ENCODE measurements at regions not wholly inside any gene's neighbourhood (a gene's known extent, or its start where the extent isn't known, plus 50 kb on each side); places are given as distances from the start of the nearest gene placed in this dataset.

GRCh38 chr3:99503350-99503749 is 135.0 kb upstream of the COL8A1 start:
- no peak for TF ChIP-seq CTCF (conservative IDR thresholded peaks at IDR 0.05)
- H3K14ac ChIP-seq (ENCODE audit: insufficient read depth, low read length): no peak overlapping the region
- no peak overlapping the region for H2BK5ac ChIP-seq (ENCODE audit: insufficient read length, low read length)
- Mint-ChIP-seq H3K9me3 (no peaks in the 10 kb centered on the region), H3K36me3 (ENCODE audit: insufficient read depth in 1 of 3, low read depth in 3 of 3) (no peaks in the 10 kb centered on the region), H3K27ac (no peak overlapping the region), H3K27me3 (ENCODE audit: low read depth) (no peaks in the 10 kb centered on the region), H3K4me1 (no peaks in the 10 kb centered on the region), H3K4me3 (no peak overlapping the region)
- H3K27me3 ChIP-seq (ENCODE audit: insufficient read depth, low read length): no peaks in the 10 kb centered on the region
- H3K4me2 ChIP-seq (ENCODE audit: insufficient read depth, insufficient read length, low read length): no peak overlapping the region
- H2BK12ac ChIP-seq (ENCODE audit: insufficient read length, low read depth, low read length): no peak overlapping the region
- H3K9me3 ChIP-seq (ENCODE audit: control insufficient read depth, low read depth, low read length): no peaks in the 10 kb centered on the region
- H2BK15ac ChIP-seq (ENCODE audit: low read depth, low read length): no peak overlapping the region
- H2BK20ac ChIP-seq (ENCODE audit: low read depth, low read length, poor library complexity, severe bottlenecking): no peak overlapping the region
- H3K79me2 ChIP-seq (ENCODE audit: insufficient read depth, low read length): no peaks in the 10 kb centered on the region
- H4K5ac ChIP-seq (ENCODE audit: insufficient read length, low read depth, low read length): no peak overlapping the region
- no peaks in the 10 kb centered on the region for H4K20me1 ChIP-seq (ENCODE audit: control insufficient read depth, insufficient read depth, insufficient read length)
- no peak overlapping the region for H3K18ac ChIP-seq (ENCODE audit: insufficient read length, low read depth, low read length)
- no peak overlapping the region for H2BK120ac ChIP-seq (ENCODE audit: low read depth, low read length, poor library complexity, severe bottlenecking)
- H2AFZ ChIP-seq (ENCODE audit: low read length): no peak overlapping the region
- no peaks in the 10 kb centered on the region for H3K79me1 ChIP-seq (ENCODE audit: insufficient read depth, low read depth, low read length, poor library complexity, severe bottlenecking)
- no peak overlapping the region for H3K4ac ChIP-seq (ENCODE audit: low read depth, low read length)
- H3K9ac ChIP-seq (ENCODE audit: extremely low read depth, insufficient read length, low read length): no peak overlapping the region
- no peak overlapping the region for H3K56ac ChIP-seq (ENCODE audit: insufficient read length, low read depth, low read length)
- H3T11ph ChIP-seq (ENCODE audit: low read length): no peak overlapping the region
- no peak overlapping the region for H2AK5ac ChIP-seq (ENCODE audit: insufficient read length, low read length)
- WGBS (ENCODE audit: extremely low coverage, insufficient read length, low lambda C conversion rate): no CpG with 5 or more reads among the region's 3 CpGs
- no peak overlapping the region for H3K23ac ChIP-seq (ENCODE audit: insufficient read length, low read depth, low read length)
- no peak overlapping the region for H3K27ac ChIP-seq (ENCODE audit: insufficient read length, low read depth, low read length)
- DNase-seq: no peak
- no peaks in the 10 kb centered on the region for H3K23me2 ChIP-seq (ENCODE audit: insufficient read length, low read depth, low read length, poor library complexity, severe bottlenecking)
- no peaks in the 10 kb centered on the region for H3K4me1 ChIP-seq (ENCODE audit: insufficient read depth, low read length)
- no peak overlapping the region for H4K8ac ChIP-seq (replicated peaks; ENCODE audit: insufficient read length, low read depth, low read length)
- no peak overlapping the region for H4K91ac ChIP-seq (ENCODE audit: insufficient read length, low read depth, low read length)
